GM23338 (cell line): ENCODE measurements at regions not wholly inside any gene's neighbourhood (a gene's known extent, or its start where the extent isn't known, plus 50 kb on each side); places are given as distances from the start of the nearest gene placed in this dataset.

Source experiments
- ATAC-seq: fragments of 200-7000 bp; cut with Tn5 transposase; 3 replicates; pipeline ENCODE4 v1.9.1; 2020
- DNase-seq: peaks from one replicate; pipeline ENCODE4 v3.0.0-alpha.2; 2015; ENCODE audit warnings: low spot score
- H2AFZ ChIP-seq: fragments of 200-600 bp; sonication (generic); 2 replicates; pipeline ENCODE4 v1.8.0; 2016; ENCODE audit warnings: antibody characterized with exemption, mild to moderate bottlenecking, moderate library complexity
- H3F3A ChIP-seq: fragments of 200-600 bp; sonication (generic); replicated peaks from 2 replicates; pipeline ENCODE4 v1.8.0; 2017; ENCODE audit warnings: antibody characterized with exemption, mixed run types, low read depth
- H3K27ac ChIP-seq: fragments of 200-600 bp; sonication (generic); 2 replicates; pipeline ENCODE4 v1.6.1; 2016; ENCODE audit warnings: low read depth
- H3K27me3 ChIP-seq: fragments of 200-600 bp; sonication (generic); 2 replicates; pipeline ENCODE4 v1.8.0; 2016; ENCODE audit warnings: mild to moderate bottlenecking, mixed run types, moderate library complexity; ENCODE audit not compliant: insufficient read depth
- H3K36me3 ChIP-seq: fragments of 200-600 bp; sonication (generic); 2 replicates; pipeline ENCODE4 v1.8.0; 2016; ENCODE audit warnings: mild to moderate bottlenecking; ENCODE audit not compliant: insufficient read depth
- H3K4me1 ChIP-seq: fragments of 200-600 bp; sonication (generic); 2 replicates; pipeline ENCODE4 v1.8.0; 2016; ENCODE audit warnings: mild to moderate bottlenecking, moderate library complexity; ENCODE audit not compliant: insufficient read depth
- H3K4me2 ChIP-seq: fragments of 200-600 bp; sonication (generic); 2 replicates; pipeline ENCODE4 v1.7.1; 2017; ENCODE audit warnings: mixed run types
- H3K4me3 ChIP-seq: fragments of 200-600 bp; sonication (generic); 2 replicates; pipeline ENCODE4 v1.6.1; 2016; ENCODE audit warnings: mixed run types
- H3K79me2 ChIP-seq: fragments of 200-600 bp; sonication (generic); replicated peaks from 2 replicates; pipeline ENCODE4 v1.8.0; 2017; ENCODE audit warnings: mild to moderate bottlenecking; ENCODE audit not compliant: insufficient read depth
- H3K9me2 ChIP-seq: fragments of 200-600 bp; sonication (generic); 2 replicates; pipeline ENCODE4 v1.8.0; 2017; ENCODE audit not compliant: insufficient read depth
- H4K20me1 ChIP-seq: fragments of 200-600 bp; sonication (generic); replicated peaks from 2 replicates; pipeline ENCODE4 v1.8.0; 2017; ENCODE audit warnings: mild to moderate bottlenecking; ENCODE audit not compliant: insufficient read depth
- H3K27ac Mint-ChIP-seq: 2 replicates; pipeline ENCODE4 v1.8.0; 2020; ENCODE audit warnings: inconsistent platforms, mild to moderate bottlenecking, moderate library complexity, mixed read lengths
- H3K27me3 Mint-ChIP-seq: 3 replicates; pipeline ENCODE4 v1.8.0; 2022; ENCODE audit warnings: low read depth, mild to moderate bottlenecking, moderate library complexity, mixed read lengths, inconsistent platforms; ENCODE audit not compliant: insufficient read depth, poor library complexity
- H3K36me3 Mint-ChIP-seq: 3 replicates; pipeline ENCODE4 v1.8.0; 2021; ENCODE audit warnings: low read depth, mild to moderate bottlenecking, inconsistent platforms, moderate library complexity, mixed read lengths
- H3K4me1 Mint-ChIP-seq: 3 replicates; pipeline ENCODE4 v1.8.0; 2020; ENCODE audit warnings: mild to moderate bottlenecking, inconsistent platforms, mixed read lengths
- H3K4me3 Mint-ChIP-seq: 3 replicates; pipeline ENCODE4 v1.8.0; 2021; ENCODE audit warnings: moderate library complexity, mild to moderate bottlenecking, inconsistent platforms, mixed read lengths
- H3K9me3 Mint-ChIP-seq: 3 replicates; pipeline ENCODE4 v1.8.0; 2020; ENCODE audit warnings: moderate library complexity, mild to moderate bottlenecking, inconsistent platforms, mixed read lengths
- CREB1 ChIP-seq: fragments of 250-450 bp; sonication (Bioruptor Pico); IDR thresholded peaks from 2 replicates; pipeline ENCODE4 v1.5.0; 2020; ENCODE audit warnings: low read depth, mild to moderate bottlenecking, moderate library complexity
- EZH2 ChIP-seq: fragments of 200-600 bp; sonication (generic); IDR thresholded peaks from one replicate; pipeline ENCODE4 v1.8.0; 2017; ENCODE audit warnings: antibody characterized with exemption, mild to moderate bottlenecking, low read depth; ENCODE audit not compliant: unreplicated experiment
- EZH2phosphoT487 ChIP-seq: fragments of 200-600 bp; sonication (generic); IDR thresholded peaks from one replicate; pipeline ENCODE4 v1.8.1; 2018; ENCODE audit warnings: antibody characterized with exemption; ENCODE audit not compliant: unreplicated experiment
- JUNB ChIP-seq: IDR thresholded peaks from one replicate; pipeline ENCODE4 v1.6.1; 2016; ENCODE audit warnings: antibody characterized with exemption; ENCODE audit not compliant: unreplicated experiment
- NANOG ChIP-seq: IDR thresholded peaks from 2 replicates; pipeline ENCODE4 v1.6.1; 2016; ENCODE audit warnings: antibody characterized with exemption, borderline replicate concordance
- POLR2AphosphoS5 ChIP-seq: IDR thresholded peaks from 2 replicates; pipeline ENCODE4 v1.6.1; 2016; ENCODE audit warnings: antibody characterized with exemption, low read depth
- STAT1 ChIP-seq: IDR thresholded peaks from one replicate; pipeline ENCODE4 v1.6.1; 2016; ENCODE audit warnings: antibody characterized with exemption; ENCODE audit not compliant: unreplicated experiment
- ZNF114 ChIP-seq: fragments of 250-450 bp; sonication (Bioruptor Pico); IDR thresholded peaks from 2 replicates; pipeline ENCODE4 v1.5.0; 2020; ENCODE audit warnings: mild to moderate bottlenecking, moderate library complexity
- ZNF331 ChIP-seq: fragments of 250-450 bp; sonication (Bioruptor Pico); IDR thresholded peaks from 2 replicates; pipeline ENCODE4 v1.5.0; 2020; ENCODE audit warnings: low read depth, mild to moderate bottlenecking, moderate library complexity
- TF ChIP-seq, protein P1 (sequence below), 2 experiments: fragments of 200-600 bp in 1 of 2; sonication (generic) in 1 of 2; conservative IDR thresholded peaks; 2 replicates each; pipeline versions ENCODE4 v1.5.1 to v1.6.1; 2016 to 2017; ENCODE audit warnings: antibody characterized with exemption in 2 of 2, low read depth in 2 of 2, mild to moderate bottlenecking in 2 of 2, moderate library complexity in 1 of 2
- TF ChIP-seq, protein P2 (sequence below): fragments of 250-450 bp; sonication (Bioruptor Pico); IDR thresholded peaks from 2 replicates; pipeline ENCODE4 v1.5.0; 2020; ENCODE audit warnings: mild to moderate bottlenecking, moderate library complexity
- TF ChIP-seq, protein P3 (sequence below): IDR thresholded peaks from 2 replicates; pipeline ENCODE4 v1.6.1; 2016; ENCODE audit warnings: antibody characterized with exemption

DNA sequence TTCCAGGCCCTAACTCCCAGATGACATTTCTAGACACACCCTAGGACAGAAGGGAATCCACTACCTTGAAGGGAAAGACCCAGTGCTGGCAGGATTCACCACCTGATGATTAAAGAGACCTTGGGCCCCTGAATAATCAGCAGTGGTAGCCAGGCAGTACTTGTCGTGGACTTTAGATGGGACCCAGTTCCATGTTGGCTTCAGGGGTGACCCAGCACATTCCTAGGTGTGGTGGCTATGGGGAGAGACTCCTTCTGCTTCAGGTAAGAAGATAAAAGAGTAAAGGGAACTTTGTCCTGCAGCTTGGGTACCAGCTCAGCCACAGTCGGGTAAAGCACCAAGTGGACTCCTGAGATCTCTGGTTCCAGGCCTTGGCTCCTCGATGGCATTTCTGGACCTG is 131.8 kb upstream of the S100G start:
- H3K36me3 Mint-ChIP-seq, result peaks cover 6% of the 10 kb centered on the region; the same call in 2 of the 3 replicates
- H3K27ac ChIP-seq, result no peak overlapping the region
- no peak overlapping the region for H3K4me3 ChIP-seq
- no peak overlapping the region for H3K4me2 ChIP-seq
- H2AFZ ChIP-seq, result no peak overlapping the region
- no peak for ATAC-seq
- peaks cover 3% of the 10 kb centered on the region for H3K9me3 Mint-ChIP-seq
- TF ChIP-seq, protein P1, sequence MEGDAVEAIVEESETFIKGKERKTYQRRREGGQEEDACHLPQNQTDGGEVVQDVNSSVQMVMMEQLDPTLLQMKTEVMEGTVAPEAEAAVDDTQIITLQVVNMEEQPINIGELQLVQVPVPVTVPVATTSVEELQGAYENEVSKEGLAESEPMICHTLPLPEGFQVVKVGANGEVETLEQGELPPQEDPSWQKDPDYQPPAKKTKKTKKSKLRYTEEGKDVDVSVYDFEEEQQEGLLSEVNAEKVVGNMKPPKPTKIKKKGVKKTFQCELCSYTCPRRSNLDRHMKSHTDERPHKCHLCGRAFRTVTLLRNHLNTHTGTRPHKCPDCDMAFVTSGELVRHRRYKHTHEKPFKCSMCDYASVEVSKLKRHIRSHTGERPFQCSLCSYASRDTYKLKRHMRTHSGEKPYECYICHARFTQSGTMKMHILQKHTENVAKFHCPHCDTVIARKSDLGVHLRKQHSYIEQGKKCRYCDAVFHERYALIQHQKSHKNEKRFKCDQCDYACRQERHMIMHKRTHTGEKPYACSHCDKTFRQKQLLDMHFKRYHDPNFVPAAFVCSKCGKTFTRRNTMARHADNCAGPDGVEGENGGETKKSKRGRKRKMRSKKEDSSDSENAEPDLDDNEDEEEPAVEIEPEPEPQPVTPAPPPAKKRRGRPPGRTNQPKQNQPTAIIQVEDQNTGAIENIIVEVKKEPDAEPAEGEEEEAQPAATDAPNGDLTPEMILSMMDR (conservative IDR thresholded peaks at IDR 0.05; ENCODE audit: low read depth in 2 of 2), result no peak
- no peaks in the 10 kb centered on the region for H4K20me1 ChIP-seq
- H3K4me1 Mint-ChIP-seq, result peaks cover 3% of the 10 kb centered on the region
- H3K9me2 ChIP-seq, result no peaks in the 10 kb centered on the region
- H3K36me3 ChIP-seq, result no peaks in the 10 kb centered on the region
- no peaks in the 10 kb centered on the region for H3F3A ChIP-seq
- H3K4me3 Mint-ChIP-seq, result no peak overlapping the region
- H3K27ac Mint-ChIP-seq, result no peak overlapping the region
- peaks cover 2% of the 10 kb centered on the region for H3K27me3 Mint-ChIP-seq
- no peaks in the 10 kb centered on the region for H3K27me3 ChIP-seq
- no peak for DNase-seq
- peaks cover 1% of the 10 kb centered on the region; the same call in 1 of the 2 replicates for H3K4me1 ChIP-seq
- no peaks in the 10 kb centered on the region for H3K79me2 ChIP-seq

DNA sequence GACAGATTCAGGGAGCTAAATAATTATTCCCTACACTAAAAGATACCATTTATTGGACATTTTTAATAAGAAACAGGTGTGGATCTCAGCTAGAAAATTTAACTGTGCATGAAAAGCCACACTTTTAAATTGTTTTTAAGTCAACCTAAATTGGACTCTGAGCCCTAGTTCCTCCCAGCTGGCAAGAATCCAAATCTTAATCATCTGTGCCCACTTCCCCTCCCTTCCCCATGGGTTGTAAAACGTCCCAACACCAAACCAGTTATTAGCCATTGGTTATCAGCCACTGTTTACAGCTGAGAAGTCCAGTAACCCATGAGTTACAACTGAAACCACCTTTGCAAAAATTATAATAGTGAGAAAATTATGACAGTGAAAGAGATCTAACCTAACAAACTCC is 125.6 kb upstream of the S100G start:
- no peak overlapping the region for H3K27ac Mint-ChIP-seq
- Histone ChIP-seq H2AFZ (no peak overlapping the region), H3K27me3 (no peaks in the 10 kb centered on the region), H3K79me2 (no peaks in the 10 kb centered on the region), H3F3A (no peaks in the 10 kb centered on the region), H4K20me1 (no peaks in the 10 kb centered on the region), H3K27ac (no peak overlapping the region), H3K9me2 (no peaks in the 10 kb centered on the region), H3K4me3 (no peak overlapping the region), H3K36me3 (no peaks in the 10 kb centered on the region), H3K4me2 (no peak overlapping the region), H3K4me1 (no peaks in the 10 kb centered on the region)
- DNase-seq, result no peak
- H3K9me3 Mint-ChIP-seq, result peaks cover 27% of the 10 kb centered on the region
- H3K4me3 Mint-ChIP-seq, result no peak overlapping the region
- H3K27me3 Mint-ChIP-seq, result peaks cover 4% of the 10 kb centered on the region
- peaks cover 26% of the 10 kb centered on the region for H3K36me3 Mint-ChIP-seq
- peaks cover 4% of the 10 kb centered on the region for H3K4me1 Mint-ChIP-seq
- ATAC-seq, result no peak
- TF ChIP-seq, protein P2, sequence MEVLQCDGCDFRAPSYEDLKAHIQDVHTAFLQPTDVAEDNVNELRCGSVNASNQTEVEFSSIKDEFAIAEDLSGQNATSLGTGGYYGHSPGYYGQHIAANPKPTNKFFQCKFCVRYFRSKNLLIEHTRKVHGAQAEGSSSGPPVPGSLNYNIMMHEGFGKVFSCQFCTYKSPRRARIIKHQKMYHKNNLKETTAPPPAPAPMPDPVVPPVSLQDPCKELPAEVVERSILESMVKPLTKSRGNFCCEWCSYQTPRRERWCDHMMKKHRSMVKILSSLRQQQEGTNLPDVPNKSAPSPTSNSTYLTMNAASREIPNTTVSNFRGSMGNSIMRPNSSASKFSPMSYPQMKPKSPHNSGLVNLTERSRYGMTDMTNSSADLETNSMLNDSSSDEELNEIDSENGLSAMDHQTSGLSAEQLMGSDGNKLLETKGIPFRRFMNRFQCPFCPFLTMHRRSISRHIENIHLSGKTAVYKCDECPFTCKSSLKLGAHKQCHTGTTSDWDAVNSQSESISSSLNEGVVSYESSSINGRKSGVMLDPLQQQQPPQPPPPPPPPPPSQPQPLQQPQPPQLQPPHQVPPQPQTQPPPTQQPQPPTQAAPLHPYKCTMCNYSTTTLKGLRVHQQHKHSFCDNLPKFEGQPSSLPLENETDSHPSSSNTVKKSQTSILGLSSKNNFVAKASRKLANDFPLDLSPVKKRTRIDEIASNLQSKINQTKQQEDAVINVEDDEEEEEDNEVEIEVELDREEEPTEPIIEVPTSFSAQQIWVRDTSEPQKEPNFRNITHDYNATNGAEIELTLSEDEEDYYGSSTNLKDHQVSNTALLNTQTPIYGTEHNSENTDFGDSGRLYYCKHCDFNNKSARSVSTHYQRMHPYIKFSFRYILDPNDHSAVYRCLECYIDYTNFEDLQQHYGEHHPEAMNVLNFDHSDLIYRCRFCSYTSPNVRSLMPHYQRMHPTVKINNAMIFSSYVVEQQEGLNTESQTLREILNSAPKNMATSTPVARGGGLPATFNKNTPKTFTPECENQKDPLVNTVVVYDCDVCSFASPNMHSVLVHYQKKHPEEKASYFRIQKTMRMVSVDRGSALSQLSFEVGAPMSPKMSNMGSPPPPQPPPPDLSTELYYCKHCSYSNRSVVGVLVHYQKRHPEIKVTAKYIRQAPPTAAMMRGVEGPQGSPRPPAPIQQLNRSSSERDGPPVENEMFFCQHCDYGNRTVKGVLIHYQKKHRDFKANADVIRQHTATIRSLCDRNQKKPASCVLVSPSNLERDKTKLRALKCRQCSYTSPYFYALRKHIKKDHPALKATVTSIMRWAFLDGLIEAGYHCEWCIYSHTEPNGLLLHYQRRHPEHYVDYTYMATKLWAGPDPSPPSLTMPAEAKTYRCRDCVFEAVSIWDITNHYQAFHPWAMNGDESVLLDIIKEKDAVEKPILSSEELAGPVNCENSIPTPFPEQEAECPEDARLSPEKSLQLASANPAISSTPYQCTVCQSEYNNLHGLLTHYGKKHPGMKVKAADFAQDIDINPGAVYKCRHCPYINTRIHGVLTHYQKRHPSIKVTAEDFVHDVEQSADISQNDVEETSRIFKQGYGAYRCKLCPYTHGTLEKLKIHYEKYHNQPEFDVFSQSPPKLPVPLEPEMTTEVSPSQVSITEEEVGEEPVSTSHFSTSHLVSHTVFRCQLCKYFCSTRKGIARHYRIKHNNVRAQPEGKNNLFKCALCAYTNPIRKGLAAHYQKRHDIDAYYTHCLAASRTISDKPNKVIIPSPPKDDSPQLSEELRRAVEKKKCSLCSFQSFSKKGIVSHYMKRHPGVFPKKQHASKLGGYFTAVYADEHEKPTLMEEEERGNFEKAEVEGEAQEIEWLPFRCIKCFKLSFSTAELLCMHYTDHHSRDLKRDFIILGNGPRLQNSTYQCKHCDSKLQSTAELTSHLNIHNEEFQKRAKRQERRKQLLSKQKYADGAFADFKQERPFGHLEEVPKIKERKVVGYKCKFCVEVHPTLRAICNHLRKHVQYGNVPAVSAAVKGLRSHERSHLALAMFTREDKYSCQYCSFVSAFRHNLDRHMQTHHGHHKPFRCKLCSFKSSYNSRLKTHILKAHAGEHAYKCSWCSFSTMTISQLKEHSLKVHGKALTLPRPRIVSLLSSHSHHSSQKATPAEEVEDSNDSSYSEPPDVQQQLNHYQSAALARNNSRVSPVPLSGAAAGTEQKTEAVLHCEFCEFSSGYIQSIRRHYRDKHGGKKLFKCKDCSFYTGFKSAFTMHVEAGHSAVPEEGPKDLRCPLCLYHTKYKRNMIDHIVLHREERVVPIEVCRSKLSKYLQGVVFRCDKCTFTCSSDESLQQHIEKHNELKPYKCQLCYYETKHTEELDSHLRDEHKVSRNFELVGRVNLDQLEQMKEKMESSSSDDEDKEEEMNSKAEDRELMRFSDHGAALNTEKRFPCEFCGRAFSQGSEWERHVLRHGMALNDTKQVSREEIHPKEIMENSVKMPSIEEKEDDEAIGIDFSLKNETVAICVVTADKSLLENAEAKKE (CRISPR knock-in tag), result no peak
- TF ChIP-seq ZNF114 (CRISPR knock-in tag) (no peak), CREB1 (CRISPR knock-in tag) (no peak), ZNF331 (CRISPR knock-in tag) (no peak), POLR2AphosphoS5 (no peak), NANOG (no peak), EZH2 (no peak), STAT1 (no peak), EZH2phosphoT487 (no peak), JUNB (no peak)
- TF ChIP-seq, protein P3, sequence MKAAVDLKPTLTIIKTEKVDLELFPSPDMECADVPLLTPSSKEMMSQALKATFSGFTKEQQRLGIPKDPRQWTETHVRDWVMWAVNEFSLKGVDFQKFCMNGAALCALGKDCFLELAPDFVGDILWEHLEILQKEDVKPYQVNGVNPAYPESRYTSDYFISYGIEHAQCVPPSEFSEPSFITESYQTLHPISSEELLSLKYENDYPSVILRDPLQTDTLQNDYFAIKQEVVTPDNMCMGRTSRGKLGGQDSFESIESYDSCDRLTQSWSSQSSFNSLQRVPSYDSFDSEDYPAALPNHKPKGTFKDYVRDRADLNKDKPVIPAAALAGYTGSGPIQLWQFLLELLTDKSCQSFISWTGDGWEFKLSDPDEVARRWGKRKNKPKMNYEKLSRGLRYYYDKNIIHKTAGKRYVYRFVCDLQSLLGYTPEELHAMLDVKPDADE, result no peak
- TF ChIP-seq, protein P1 (conservative IDR thresholded peaks at IDR 0.05; ENCODE audit: low read depth in 2 of 2), result no peak
